Prostate gland (tissue), 2 donors: ENCODE measurements at regions not wholly inside any gene's neighbourhood (a gene's known extent, or its start where the extent isn't known, plus 50 kb on each side); places are given as distances from the start of the nearest gene placed in this dataset.

Experiments used
- CTCF ChIP-seq, 4 experiments: fragments of 200-600 bp in 2 of 4; fragments of 450-650 bp in 2 of 4; sonication (generic) in 2 of 4; IDR thresholded peaks; 1 replicate in 3 of 4; 2 replicates in 1 of 4; pipeline ENCODE4 v1.5.1; 2016 to 2019; ENCODE audit warnings: antibody characterized with exemption in 4 of 4, mild to moderate bottlenecking in 2 of 4, moderate library complexity in 2 of 4
- POLR2AphosphoS5 ChIP-seq: sonication (generic); formaldehyde crosslinking; IDR thresholded peaks from one replicate; pipeline ENCODE4 v1.6.1; 2017; ENCODE audit warnings: antibody characterized with exemption

- no peak for TF ChIP-seq CTCF (IDR thresholded peaks at IDR 0.05)
- TF ChIP-seq POLR2AphosphoS5, result no peak
These were observed 256.9 kb upstream of the PTPRD start for GRCh38 chr9:10869687-10870086.
